GM23338 (cell line): ENCODE measurements at regions not wholly inside any gene's neighbourhood (a gene's known extent, or its start where the extent isn't known, plus 50 kb on each side); places are given as distances from the start of the nearest gene placed in this dataset.

Experiments
- CREB1 ChIP-seq: fragments of 250-450 bp; sonication (Bioruptor Pico); IDR thresholded peaks from 2 replicates; pipeline ENCODE4 v1.5.0; 2020; ENCODE audit warnings: low read depth, mild to moderate bottlenecking, moderate library complexity
- TF ChIP-seq, protein P1 (sequence below), 2 experiments: fragments of 200-600 bp in 1 of 2; sonication (generic) in 1 of 2; conservative IDR thresholded peaks; 2 replicates each; pipeline versions ENCODE4 v1.5.1 to v1.6.1; 2016 to 2017; ENCODE audit warnings: antibody characterized with exemption in 2 of 2, low read depth in 2 of 2, mild to moderate bottlenecking in 2 of 2, moderate library complexity in 1 of 2

GRCh38 chr2:238599549-238600505, 173.1 kb downstream of the ASB1 start:
- TF ChIP-seq, protein P1, sequence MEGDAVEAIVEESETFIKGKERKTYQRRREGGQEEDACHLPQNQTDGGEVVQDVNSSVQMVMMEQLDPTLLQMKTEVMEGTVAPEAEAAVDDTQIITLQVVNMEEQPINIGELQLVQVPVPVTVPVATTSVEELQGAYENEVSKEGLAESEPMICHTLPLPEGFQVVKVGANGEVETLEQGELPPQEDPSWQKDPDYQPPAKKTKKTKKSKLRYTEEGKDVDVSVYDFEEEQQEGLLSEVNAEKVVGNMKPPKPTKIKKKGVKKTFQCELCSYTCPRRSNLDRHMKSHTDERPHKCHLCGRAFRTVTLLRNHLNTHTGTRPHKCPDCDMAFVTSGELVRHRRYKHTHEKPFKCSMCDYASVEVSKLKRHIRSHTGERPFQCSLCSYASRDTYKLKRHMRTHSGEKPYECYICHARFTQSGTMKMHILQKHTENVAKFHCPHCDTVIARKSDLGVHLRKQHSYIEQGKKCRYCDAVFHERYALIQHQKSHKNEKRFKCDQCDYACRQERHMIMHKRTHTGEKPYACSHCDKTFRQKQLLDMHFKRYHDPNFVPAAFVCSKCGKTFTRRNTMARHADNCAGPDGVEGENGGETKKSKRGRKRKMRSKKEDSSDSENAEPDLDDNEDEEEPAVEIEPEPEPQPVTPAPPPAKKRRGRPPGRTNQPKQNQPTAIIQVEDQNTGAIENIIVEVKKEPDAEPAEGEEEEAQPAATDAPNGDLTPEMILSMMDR (conservative IDR thresholded peaks at IDR 0.05; ENCODE audit: low read depth in 2 of 2): no peak
- no peak for TF ChIP-seq CREB1 (CRISPR knock-in tag)
